ENCODE measurements at regions not wholly inside any gene's neighbourhood (a gene's known extent, or its start where the extent isn't known, plus 50 kb on each side); places are given as distances from the start of the nearest gene placed in this dataset.

DNA sequence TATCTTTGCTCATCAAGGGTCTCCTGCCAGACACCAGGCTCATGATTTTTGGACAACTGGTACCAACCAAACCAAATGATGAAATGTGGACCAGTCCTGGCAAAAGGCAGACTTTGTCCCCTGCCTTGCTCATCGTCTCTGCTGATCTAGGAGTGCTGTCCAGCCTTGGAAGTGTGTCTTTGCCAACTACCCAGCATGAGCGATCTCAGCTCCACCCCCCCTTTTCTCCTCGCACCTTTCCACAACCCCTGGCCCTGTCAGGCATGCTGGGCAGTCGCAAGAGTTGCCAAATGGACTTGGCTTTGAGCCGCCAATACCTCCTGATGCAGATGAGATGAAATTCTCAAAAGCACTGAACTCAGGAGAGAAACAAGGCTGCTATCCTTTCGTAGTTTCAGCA lies 174.3 kb downstream of the KCNA5 start:
- no peak for DNase-seq
- peaks cover 7% of the 10 kb centered on the region for H3K4me1 Mint-ChIP-seq
- H3K27ac Mint-ChIP-seq: no peak overlapping the region
- CTCF ChIA-PET: no interaction called here
- H3K9me3 Mint-ChIP-seq: no peaks in the 10 kb centered on the region
- no peaks in the 10 kb centered on the region for H3K36me3 Mint-ChIP-seq
- H3K4me3 Mint-ChIP-seq: no peak overlapping the region
- H3K27me3 Mint-ChIP-seq: peaks cover 10% of the 10 kb centered on the region

- peaks cover 7% of the 10 kb centered on the region for H3K4me1 Mint-ChIP-seq
- H3K27me3 Mint-ChIP-seq: peaks cover 8% of the 10 kb centered on the region
- DNase-seq: no peak
- H3K27ac Mint-ChIP-seq: no peak overlapping the region
- CTCF ChIA-PET: no interaction called here
- no peak overlapping the region for H3K4me3 Mint-ChIP-seq
- H3K36me3 Mint-ChIP-seq: no peaks in the 10 kb centered on the region
- H3K9me3 Mint-ChIP-seq: no peaks in the 10 kb centered on the region
Observed at GRCh38 chr12:5220099-5220498, 176.4 kb downstream of the KCNA5 start.

DNA sequence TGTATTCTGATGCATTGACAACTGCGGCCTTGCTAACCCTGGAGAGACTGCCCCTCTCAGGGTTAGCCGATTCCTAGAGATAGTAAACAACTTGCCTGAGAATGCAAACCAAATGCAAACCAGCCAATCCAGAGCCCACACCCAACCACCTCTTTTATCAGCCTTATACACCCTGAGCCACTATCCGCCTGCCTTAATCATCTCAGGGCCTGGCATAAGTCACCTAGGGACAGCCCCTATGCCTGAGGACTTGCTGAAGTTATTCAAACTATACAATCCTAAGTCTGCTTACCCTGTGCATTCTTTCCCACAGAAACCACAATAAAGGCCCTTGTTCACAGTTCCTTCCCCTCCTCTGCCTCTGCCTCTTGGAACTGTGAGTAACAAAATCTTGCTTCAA lies 177.2 kb downstream of the KCNA5 start:
- Mint-ChIP-seq H3K27ac (no peak overlapping the region), H3K36me3 (no peaks in the 10 kb centered on the region), H3K4me1 (peaks cover 7% of the 10 kb centered on the region), H3K27me3 (peaks cover 6% of the 10 kb centered on the region), H3K9me3 (no peaks in the 10 kb centered on the region), H3K4me3 (no peak overlapping the region)
- CTCF ChIA-PET: interaction anchor here (1.3 kb wide), 1 partner anchor 14 kb away, joined by 3 read pairs; no protein-coding TSS in a partner anchor
- no peak for DNase-seq

DNA sequence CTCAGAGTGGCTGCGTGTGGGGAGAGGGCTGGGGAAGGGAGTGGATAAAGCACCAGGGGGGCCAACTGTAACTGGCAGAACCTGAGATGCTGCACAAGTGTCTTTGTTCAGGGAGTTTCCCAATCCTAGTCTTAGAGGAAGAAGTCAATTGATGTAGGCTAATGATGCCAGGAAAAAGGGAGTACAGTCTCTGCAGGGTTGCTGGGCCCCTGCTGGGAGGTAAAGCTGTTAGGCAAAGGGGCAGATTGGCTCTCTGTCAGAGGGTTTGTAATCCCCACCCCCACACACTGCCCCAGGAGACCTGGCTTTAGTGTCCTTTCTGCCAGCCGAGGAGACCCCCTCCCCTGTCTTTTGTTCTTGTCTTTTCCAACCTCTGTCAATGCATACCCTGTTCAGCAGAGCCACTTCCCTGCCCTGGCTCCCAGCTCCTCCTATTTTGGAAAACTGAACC lies 178.4 kb downstream of the KCNA5 start:
- CTCF ChIA-PET: interaction anchor here (1.3 kb wide), 1 partner anchor 15 kb away, joined by 3 read pairs; no protein-coding TSS in a partner anchor
- Mint-ChIP-seq H3K4me3 (no peak overlapping the region), H3K4me1 (peaks cover 7% of the 10 kb centered on the region), H3K9me3 (peaks cover 1% of the 10 kb centered on the region), H3K27me3 (peaks cover 6% of the 10 kb centered on the region), H3K27ac (no peak overlapping the region), H3K36me3 (no peaks in the 10 kb centered on the region)
- DNase-seq: no peak

DNA sequence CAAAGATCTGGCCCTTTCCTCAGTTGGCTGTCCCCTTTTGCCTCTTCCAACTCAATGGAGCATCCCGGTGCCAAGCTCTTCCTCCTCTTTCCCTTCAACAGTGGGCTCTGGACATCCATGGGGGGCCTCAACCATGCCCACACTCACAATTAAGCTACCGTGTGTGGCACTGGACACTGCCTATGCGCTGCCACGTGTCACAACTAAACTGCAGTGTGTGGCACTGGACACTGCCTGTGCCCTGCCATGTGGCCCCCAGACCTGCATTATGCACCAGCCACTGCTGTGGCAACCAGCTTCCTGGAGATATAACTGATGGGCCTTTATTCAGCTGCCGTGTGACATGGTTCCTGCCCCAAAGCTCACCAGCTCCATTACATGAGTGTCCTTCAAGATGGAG lies 179.1 kb downstream of the KCNA5 start:
- H3K36me3 Mint-ChIP-seq: no peaks in the 10 kb centered on the region
- peaks cover 6% of the 10 kb centered on the region for H3K27me3 Mint-ChIP-seq
- no peak for DNase-seq
- CTCF ChIA-PET: no interaction called here
- peaks cover 1% of the 10 kb centered on the region for H3K9me3 Mint-ChIP-seq
- no peak overlapping the region for H3K4me3 Mint-ChIP-seq
- H3K27ac Mint-ChIP-seq: no peak overlapping the region
- peaks cover 7% of the 10 kb centered on the region for H3K4me1 Mint-ChIP-seq

GRCh38 chr12:5223881-5224280 lies 180.2 kb downstream of the KCNA5 start:
- Mint-ChIP-seq H3K9me3 (peaks cover 6% of the 10 kb centered on the region), H3K4me1 (peaks cover 7% of the 10 kb centered on the region), H3K27me3 (peaks cover 6% of the 10 kb centered on the region), H3K4me3 (no peak overlapping the region), H3K36me3 (no peaks in the 10 kb centered on the region), H3K27ac (no peak overlapping the region)
- CTCF ChIA-PET: no interaction called here
- DNase-seq: no peak

DNA sequence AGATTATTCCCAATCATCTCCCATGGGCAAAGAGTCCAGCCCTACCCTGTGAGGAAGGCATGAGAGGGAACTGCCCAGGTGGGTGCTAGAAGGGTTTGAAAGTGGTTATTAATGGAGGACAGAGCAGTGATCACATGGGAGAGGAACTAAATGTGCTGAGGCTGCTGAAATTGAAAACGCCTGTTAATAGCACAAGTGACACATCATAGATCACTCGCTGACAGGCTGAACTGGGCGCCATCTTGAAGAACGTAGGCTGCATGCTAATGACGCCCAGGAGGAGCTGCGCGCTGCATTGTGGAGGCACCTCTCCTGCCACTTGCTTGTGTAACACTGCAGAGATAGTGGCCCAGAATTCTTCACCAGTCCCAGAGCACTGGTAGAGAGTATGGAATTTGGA lies 182.9 kb downstream of the KCNA5 start:
- no peak for DNase-seq
- Mint-ChIP-seq H3K27ac (no peak overlapping the region), H3K27me3 (peaks cover 6% of the 10 kb centered on the region), H3K4me1 (no peaks in the 10 kb centered on the region), H3K36me3 (no peaks in the 10 kb centered on the region), H3K4me3 (no peak overlapping the region), H3K9me3 (peaks cover 6% of the 10 kb centered on the region)
- CTCF ChIA-PET: no interaction called here

GRCh38 chr12:5227708-5228373 lies 184.2 kb downstream of the KCNA5 start:
- no peaks in the 10 kb centered on the region for H3K27me3 Mint-ChIP-seq
- no peak for DNase-seq
- H3K4me1 Mint-ChIP-seq: no peaks in the 10 kb centered on the region
- H3K9me3 Mint-ChIP-seq: peaks cover 6% of the 10 kb centered on the region
- no peak overlapping the region for H3K4me3 Mint-ChIP-seq
- no peaks in the 10 kb centered on the region for H3K36me3 Mint-ChIP-seq
- H3K27ac Mint-ChIP-seq: no peak overlapping the region
- CTCF ChIA-PET: no interaction called here

DNA sequence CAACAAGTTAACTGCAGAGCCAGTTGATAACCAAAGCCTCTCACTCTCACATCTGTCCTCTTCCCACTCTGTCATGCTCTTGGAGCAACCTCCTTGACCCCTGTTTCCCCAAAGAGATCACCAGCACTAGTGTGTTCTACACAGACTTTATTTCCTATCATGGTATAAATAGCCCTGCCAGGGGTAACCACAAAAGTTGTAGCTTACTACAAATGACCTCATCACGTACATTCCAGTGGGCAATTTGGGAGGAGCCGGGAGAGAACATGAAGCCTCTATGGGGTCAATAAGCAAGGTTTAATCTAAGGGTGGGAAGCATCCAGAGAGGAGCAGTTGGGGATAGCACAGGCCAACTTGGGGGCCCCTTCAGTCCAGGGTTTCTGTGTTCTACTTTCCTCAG lies 186.5 kb downstream of the KCNA5 start:
- Mint-ChIP-seq H3K9me3 (peaks cover 6% of the 10 kb centered on the region), H3K36me3 (no peaks in the 10 kb centered on the region), H3K27ac (no peak overlapping the region), H3K27me3 (no peaks in the 10 kb centered on the region), H3K4me1 (no peaks in the 10 kb centered on the region), H3K4me3 (no peak overlapping the region)
- DNase-seq: no peak
- CTCF ChIA-PET: no interaction called here

DNA sequence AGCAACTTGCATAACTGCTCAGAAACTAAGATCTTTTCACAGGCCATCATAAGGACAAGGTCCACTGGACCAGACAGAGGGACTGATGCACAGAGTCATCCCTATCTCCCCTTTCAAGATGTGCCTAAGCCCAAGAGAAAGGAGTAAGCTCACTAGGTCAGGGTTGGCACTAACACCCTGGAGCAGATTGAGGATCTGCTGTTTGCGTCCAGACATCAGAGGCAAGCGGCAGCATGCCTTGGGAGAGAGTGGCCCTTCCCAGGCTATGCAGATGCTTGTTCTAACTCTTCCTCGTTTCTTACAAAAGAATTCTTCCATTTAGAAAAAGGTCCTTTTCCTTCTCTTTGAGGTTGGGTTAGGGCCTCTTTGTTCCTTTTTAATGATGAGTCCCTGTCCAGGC lies 187.2 kb downstream of the KCNA5 start:
- H3K27ac Mint-ChIP-seq: no peak overlapping the region
- H3K27me3 Mint-ChIP-seq: no peaks in the 10 kb centered on the region
- no peaks in the 10 kb centered on the region for H3K36me3 Mint-ChIP-seq
- peaks cover 6% of the 10 kb centered on the region for H3K9me3 Mint-ChIP-seq
- DNase-seq: no peak
- no peak overlapping the region for H3K4me3 Mint-ChIP-seq
- CTCF ChIA-PET: no interaction called here
- no peaks in the 10 kb centered on the region for H3K4me1 Mint-ChIP-seq

- CTCF ChIA-PET: no interaction called here
- no peak for DNase-seq
- Mint-ChIP-seq H3K4me3 (no peak overlapping the region), H3K9me3 (peaks cover 4% of the 10 kb centered on the region), H3K36me3 (no peaks in the 10 kb centered on the region), H3K4me1 (no peaks in the 10 kb centered on the region), H3K27me3 (no peaks in the 10 kb centered on the region), H3K27ac (no peak overlapping the region)
Observed at GRCh38 chr12:5232291-5232690, 188.6 kb downstream of the KCNA5 start.

DNA sequence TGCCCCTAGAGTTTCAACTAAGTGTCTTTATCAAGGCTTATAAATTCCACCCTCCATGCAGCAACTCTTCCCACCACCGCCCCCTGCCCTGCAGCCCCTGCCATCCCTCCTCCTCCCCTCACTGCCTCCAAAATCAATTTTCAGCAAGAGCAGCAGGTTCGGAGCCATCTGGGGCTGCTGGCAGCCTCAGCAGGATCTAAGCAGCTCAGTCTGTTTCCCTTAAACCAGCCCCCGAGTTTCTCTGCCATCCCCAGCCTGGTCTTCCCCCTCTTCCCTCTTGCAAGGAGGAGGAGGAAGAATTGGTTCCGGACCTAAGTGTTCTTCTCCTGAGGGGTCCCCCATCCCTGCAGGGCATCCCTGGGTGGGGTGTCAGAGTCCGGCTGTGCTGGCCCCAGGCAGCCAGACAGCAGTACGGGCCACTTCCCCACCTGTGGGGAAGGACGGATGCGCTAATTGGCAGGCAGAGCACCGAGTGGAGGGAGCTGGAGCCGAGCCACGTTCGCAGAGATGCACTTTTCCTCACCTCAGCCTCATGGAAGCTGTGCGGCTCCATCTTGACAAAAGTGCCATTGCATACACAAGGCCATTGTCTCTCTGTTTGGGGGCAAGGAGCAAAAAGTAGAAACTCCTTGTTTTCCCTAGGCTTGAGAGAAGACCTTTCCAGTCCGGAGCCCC lies 189.3 kb downstream of the KCNA5 start:
- H3K27ac Mint-ChIP-seq: no peak overlapping the region
- CTCF ChIA-PET: no interaction called here
- H3K4me1 Mint-ChIP-seq: no peaks in the 10 kb centered on the region

DNA sequence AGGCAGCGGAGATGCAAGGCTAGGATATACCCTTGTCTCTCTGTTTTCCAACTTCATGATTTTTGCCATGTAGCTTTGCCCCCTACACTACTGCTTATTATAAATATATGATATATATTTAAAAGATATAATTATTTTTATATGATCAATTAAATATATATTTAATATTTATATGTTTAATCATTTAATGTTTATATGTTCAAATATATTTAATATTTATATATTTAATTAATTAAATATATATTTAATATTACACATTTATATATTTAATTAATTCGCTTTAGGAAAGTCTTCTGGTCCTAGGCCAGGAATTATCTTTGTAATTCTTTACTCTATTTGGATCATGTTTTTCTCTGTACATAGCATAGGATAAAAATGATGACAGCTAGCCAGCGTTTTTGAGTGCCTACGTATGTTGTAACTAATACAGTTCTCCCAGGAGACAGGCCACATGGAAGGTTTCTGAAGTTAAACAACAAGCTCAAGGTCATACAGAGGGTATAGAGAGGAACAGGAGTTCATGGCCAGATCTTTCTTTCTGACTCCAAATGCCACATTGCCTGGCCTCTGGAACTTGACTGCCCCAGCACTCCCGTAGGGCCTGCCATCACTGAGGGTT lies 192.5 kb downstream of the KCNA5 start:
- no peak for DNase-seq
- H3K27ac Mint-ChIP-seq: no peak overlapping the region
- CTCF ChIA-PET: no interaction called here
- H3K27me3 Mint-ChIP-seq: no peaks in the 10 kb centered on the region
- no peaks in the 10 kb centered on the region for H3K4me1 Mint-ChIP-seq
- H3K36me3 Mint-ChIP-seq: no peaks in the 10 kb centered on the region
- H3K9me3 Mint-ChIP-seq: no peaks in the 10 kb centered on the region
- no peak overlapping the region for H3K4me3 Mint-ChIP-seq

More for the DNA sequence above, 189.3 kb downstream of the KCNA5 start:
- Mint-ChIP-seq H3K27me3 (no peaks in the 10 kb centered on the region), H3K4me3 (no peak overlapping the region), H3K36me3 (no peaks in the 10 kb centered on the region), H3K9me3 (peaks cover 4% of the 10 kb centered on the region)
- DNase-seq: no peak

GRCh38 chr12:5242440-5242839 lies 189.5 kb upstream of the NTF3 start:
- H3K9me3 Mint-ChIP-seq: no peaks in the 10 kb centered on the region
- CTCF ChIA-PET: no interaction called here
- no peaks in the 10 kb centered on the region for H3K4me1 Mint-ChIP-seq
- H3K27me3 Mint-ChIP-seq: no peaks in the 10 kb centered on the region
- no peak overlapping the region for H3K27ac Mint-ChIP-seq
- no peak overlapping the region for H3K4me3 Mint-ChIP-seq
- H3K36me3 Mint-ChIP-seq: no peaks in the 10 kb centered on the region
- no peak for DNase-seq

GRCh38 chr12:5243014-5243413 lies 188.9 kb upstream of the NTF3 start:
- Mint-ChIP-seq H3K27ac (no peak overlapping the region), H3K9me3 (no peaks in the 10 kb centered on the region), H3K4me3 (no peak overlapping the region), H3K4me1 (no peaks in the 10 kb centered on the region), H3K36me3 (no peaks in the 10 kb centered on the region), H3K27me3 (no peaks in the 10 kb centered on the region)
- DNase-seq: no peak
- CTCF ChIA-PET: no interaction called here
